ENCODE measurements at regions not wholly inside any gene's neighbourhood (a gene's known extent, or its start where the extent isn't known, plus 50 kb on each side); places are given as distances from the start of the nearest gene placed in this dataset.

DNA sequence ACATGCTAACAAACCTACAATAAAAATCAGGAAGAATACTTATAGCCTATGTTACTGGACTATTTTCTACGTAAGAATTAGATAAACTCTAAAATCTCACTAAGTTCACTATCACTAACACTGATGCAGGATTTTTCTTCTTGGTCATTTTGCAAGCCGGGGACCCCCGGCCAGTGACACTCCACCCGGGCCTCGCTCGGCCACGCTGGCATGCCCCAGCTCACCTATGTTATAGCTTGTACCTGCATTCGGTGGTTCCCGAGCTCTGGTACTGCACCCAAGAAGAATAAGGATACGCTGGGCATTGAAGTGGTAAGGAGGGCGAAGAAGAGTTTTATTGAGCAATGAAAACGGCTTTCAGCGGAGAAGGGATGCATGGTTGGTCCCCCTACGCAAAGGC, 245.3 kb upstream of the NBEA start:
- no peak for DNase-seq (ENCODE audit: low read depth in 1 of 2, low spot score in 1 of 2)
- H3K27me3 ChIP-seq (ENCODE audit: insufficient read depth, poor library complexity, severe bottlenecking): peaks cover 5% of the 10 kb centered on the region
- TF ChIP-seq GABPA (IDR thresholded peaks at IDR 0.05; ENCODE audit: low read depth) (no peak), POLR2AphosphoS5 (IDR thresholded peaks at IDR 0.05; ENCODE audit: low read depth) (no peak), SPI1 (IDR thresholded peaks at IDR 0.05; ENCODE audit: borderline replicate concordance, low read depth) (no peak)
- TF ChIP-seq, protein P1, sequence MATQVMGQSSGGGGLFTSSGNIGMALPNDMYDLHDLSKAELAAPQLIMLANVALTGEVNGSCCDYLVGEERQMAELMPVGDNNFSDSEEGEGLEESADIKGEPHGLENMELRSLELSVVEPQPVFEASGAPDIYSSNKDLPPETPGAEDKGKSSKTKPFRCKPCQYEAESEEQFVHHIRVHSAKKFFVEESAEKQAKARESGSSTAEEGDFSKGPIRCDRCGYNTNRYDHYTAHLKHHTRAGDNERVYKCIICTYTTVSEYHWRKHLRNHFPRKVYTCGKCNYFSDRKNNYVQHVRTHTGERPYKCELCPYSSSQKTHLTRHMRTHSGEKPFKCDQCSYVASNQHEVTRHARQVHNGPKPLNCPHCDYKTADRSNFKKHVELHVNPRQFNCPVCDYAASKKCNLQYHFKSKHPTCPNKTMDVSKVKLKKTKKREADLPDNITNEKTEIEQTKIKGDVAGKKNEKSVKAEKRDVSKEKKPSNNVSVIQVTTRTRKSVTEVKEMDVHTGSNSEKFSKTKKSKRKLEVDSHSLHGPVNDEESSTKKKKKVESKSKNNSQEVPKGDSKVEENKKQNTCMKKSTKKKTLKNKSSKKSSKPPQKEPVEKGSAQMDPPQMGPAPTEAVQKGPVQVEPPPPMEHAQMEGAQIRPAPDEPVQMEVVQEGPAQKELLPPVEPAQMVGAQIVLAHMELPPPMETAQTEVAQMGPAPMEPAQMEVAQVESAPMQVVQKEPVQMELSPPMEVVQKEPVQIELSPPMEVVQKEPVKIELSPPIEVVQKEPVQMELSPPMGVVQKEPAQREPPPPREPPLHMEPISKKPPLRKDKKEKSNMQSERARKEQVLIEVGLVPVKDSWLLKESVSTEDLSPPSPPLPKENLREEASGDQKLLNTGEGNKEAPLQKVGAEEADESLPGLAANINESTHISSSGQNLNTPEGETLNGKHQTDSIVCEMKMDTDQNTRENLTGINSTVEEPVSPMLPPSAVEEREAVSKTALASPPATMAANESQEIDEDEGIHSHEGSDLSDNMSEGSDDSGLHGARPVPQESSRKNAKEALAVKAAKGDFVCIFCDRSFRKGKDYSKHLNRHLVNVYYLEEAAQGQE (IDR thresholded peaks at IDR 0.05; ENCODE audit: insufficient replicate concordance, low read depth): no peak
- TF ChIP-seq, protein P2, sequence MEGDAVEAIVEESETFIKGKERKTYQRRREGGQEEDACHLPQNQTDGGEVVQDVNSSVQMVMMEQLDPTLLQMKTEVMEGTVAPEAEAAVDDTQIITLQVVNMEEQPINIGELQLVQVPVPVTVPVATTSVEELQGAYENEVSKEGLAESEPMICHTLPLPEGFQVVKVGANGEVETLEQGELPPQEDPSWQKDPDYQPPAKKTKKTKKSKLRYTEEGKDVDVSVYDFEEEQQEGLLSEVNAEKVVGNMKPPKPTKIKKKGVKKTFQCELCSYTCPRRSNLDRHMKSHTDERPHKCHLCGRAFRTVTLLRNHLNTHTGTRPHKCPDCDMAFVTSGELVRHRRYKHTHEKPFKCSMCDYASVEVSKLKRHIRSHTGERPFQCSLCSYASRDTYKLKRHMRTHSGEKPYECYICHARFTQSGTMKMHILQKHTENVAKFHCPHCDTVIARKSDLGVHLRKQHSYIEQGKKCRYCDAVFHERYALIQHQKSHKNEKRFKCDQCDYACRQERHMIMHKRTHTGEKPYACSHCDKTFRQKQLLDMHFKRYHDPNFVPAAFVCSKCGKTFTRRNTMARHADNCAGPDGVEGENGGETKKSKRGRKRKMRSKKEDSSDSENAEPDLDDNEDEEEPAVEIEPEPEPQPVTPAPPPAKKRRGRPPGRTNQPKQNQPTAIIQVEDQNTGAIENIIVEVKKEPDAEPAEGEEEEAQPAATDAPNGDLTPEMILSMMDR (IDR thresholded peaks at IDR 0.05; ENCODE audit: insufficient read depth, low read length): no peak
- no peak overlapping the region for H3K4me3 ChIP-seq (replicated peaks; ENCODE audit: insufficient read depth, low read length)
- no peak overlapping the region for H3K27ac ChIP-seq (replicated peaks)

DNA sequence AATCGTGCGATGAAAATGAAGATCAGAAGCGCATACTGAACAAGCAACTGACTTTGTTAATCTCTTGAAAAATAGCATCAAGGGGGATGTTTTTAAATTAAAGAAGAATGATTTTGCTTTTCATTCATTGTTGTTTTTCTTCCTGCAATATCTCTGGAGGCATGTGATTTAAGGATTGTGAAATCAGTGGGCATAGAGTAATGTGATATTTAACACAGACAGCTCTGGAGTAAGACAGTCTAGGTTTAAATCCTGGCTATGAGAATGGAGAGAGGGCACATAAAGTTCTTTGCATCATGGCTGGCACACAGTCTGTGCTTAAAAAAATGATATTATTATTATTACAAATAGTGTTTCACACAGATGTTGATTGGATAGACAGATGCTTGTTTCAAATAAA, 243.1 kb upstream of the NBEA start:
- no peak for DNase-seq (ENCODE audit: low read depth in 1 of 2, low spot score in 1 of 2)
- Histone ChIP-seq H3K27ac (replicated peaks) (no peak overlapping the region), H3K27me3 (ENCODE audit: insufficient read depth, poor library complexity, severe bottlenecking) (peaks cover 4% of the 10 kb centered on the region), H3K4me3 (replicated peaks; ENCODE audit: insufficient read depth, low read length) (no peak overlapping the region)
- TF ChIP-seq SPI1 (IDR thresholded peaks at IDR 0.05; ENCODE audit: borderline replicate concordance, low read depth): no peak
- TF ChIP-seq, protein P2 (IDR thresholded peaks at IDR 0.05; ENCODE audit: insufficient read depth, low read length): no peak
- TF ChIP-seq GABPA (IDR thresholded peaks at IDR 0.05; ENCODE audit: low read depth): no peak
- TF ChIP-seq, protein P1 (IDR thresholded peaks at IDR 0.05; ENCODE audit: insufficient replicate concordance, low read depth): no peak
- TF ChIP-seq POLR2AphosphoS5 (IDR thresholded peaks at IDR 0.05; ENCODE audit: low read depth): no peak

DNA sequence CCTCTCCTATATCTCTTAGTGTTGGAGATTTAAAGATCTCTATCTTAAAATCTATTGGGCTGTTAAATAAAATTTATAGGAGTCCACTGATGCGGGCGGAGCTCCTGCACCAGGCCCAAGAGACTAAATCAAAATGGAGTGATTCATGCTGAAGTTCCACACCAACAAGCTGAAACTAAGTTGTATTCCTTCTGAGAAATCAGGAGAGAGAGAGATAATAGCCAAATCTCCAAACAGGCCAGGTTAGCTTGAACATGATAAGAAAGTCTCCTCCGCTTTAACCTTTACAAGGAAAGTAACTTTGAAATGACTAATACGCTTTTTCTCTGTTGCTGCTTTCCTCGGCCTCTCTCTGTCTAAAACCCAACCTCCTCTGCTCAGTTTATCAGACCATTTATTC, 241.9 kb upstream of the NBEA start:
- Histone ChIP-seq H3K27me3 (ENCODE audit: insufficient read depth, poor library complexity, severe bottlenecking) (peaks cover 4% of the 10 kb centered on the region), H3K27ac (replicated peaks) (no peak overlapping the region), H3K4me3 (replicated peaks; ENCODE audit: insufficient read depth, low read length) (no peak overlapping the region)
- DNase-seq (ENCODE audit: low read depth in 1 of 2, low spot score in 1 of 2): no peak
- TF ChIP-seq GABPA (IDR thresholded peaks at IDR 0.05; ENCODE audit: low read depth): no peak
- no peak for TF ChIP-seq SPI1 (IDR thresholded peaks at IDR 0.05; ENCODE audit: borderline replicate concordance, low read depth)
- no peak for TF ChIP-seq POLR2AphosphoS5 (IDR thresholded peaks at IDR 0.05; ENCODE audit: low read depth)
- TF ChIP-seq, protein P2 (IDR thresholded peaks at IDR 0.05; ENCODE audit: insufficient read depth, low read length): no peak
- TF ChIP-seq, protein P1 (IDR thresholded peaks at IDR 0.05; ENCODE audit: insufficient replicate concordance, low read depth): no peak

Measured in HL-60 (cell line).